ENCODE measurements at regions not wholly inside any gene's neighbourhood (a gene's known extent, or its start where the extent isn't known, plus 50 kb on each side); places are given as distances from the start of the nearest gene placed in this dataset.

DNA sequence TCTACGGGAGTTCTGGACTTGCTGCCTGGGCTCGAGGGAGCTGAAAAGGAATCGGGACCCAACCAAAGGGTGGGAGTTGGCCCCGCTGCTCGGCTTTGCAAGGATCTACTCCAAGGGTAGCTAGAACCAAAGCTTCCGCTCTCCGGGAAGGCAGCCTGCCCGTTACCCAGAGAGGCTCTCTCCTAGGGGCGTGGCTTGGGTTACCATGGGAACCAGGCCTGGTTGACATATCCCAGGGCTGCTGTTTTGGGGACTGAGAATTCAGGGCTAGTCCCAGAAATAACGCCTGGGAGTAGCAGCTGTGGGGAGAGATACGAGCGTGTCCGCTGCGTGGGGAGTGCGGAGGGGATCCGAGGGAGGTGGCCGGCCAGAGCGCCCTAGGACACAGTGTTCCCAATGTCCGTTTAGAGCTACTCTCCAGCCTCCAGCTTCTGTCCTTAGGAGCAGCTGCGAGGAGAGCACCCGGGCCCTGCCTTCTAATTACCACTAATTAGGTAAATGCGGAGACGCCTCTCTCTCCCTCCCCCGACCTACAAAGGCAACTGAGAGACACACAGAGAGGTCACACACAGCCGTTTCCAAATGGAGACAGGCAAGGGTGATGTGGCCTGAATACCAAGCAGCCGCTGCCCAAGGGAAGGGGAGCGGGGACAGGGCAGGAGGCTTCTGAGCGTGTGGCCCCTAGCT lies 141.6 kb upstream of the CADM1 start:
- Histone ChIP-seq H3K4me2 (ENCODE audit: low read depth, low read length) (no peak overlapping the region), H3K79me2 (ENCODE audit: insufficient read depth, low read length) (no peaks in the 10 kb centered on the region), H3K4me3 (replicated peaks in 1 of 3; ENCODE audit: insufficient read depth in 1 of 3, low read depth in 2 of 3, low read length in 3 of 3) (no peak overlapping the region), H3K36me3 (replicated peaks in 1 of 2; ENCODE audit: control insufficient read depth in 1 of 2, insufficient read depth in 2 of 2, low read length in 2 of 2) (no peaks in the 10 kb centered on the region), H3K4me1 (ENCODE audit: insufficient read depth, low read length) (no peaks in the 10 kb centered on the region), H3K27ac (ENCODE audit: extremely low read length, insufficient read depth, low read length) (no peak overlapping the region), H2AFZ (ENCODE audit: low read length) (no peak overlapping the region), H3K9me3 (ENCODE audit: low read length) (no peaks in the 10 kb centered on the region), H3K27me3 (ENCODE audit: control insufficient read depth in 1 of 2, insufficient read depth in 2 of 2, low read length in 2 of 2) (peaks cover 2 to 28% of the 10 kb centered on the region in 2 experiments; a peak in 2 of 5 replicates), H4K20me1 (ENCODE audit: insufficient read depth, low read length) (no peaks in the 10 kb centered on the region), H3K9ac (ENCODE audit: insufficient read depth, low read depth, low read length) (no peak overlapping the region)
- no TSS peak for BruUV-seq (replicated peaks)
- CTCF ChIA-PET (ENCODE audit: low intra/inter-chr PET ratio, low total read pairs) = no interaction called here
- 70% methylated on average over 12 of the region's 28 CpGs for WGBS (ENCODE audit: low lambda C conversion rate)
- in situ Hi-C loops (cut with HindIII; ENCODE audit: extremely low pct_ligation_motif_present, low pct_unique_long_range_greater_than_20kb) = no loop called here
- TF ChIP-seq ZNF652 (CRISPR knock-in tag; IDR thresholded peaks at IDR 0.05; ENCODE audit: borderline replicate concordance, low read depth) = no peak
- no peak for TF ChIP-seq SRSF1 (optimal IDR thresholded peaks at IDR 0.05; ENCODE audit: low read depth, low read length)
- TF ChIP-seq EEA1 (CRISPR knock-in tag; IDR thresholded peaks at IDR 0.05; ENCODE audit: borderline replicate concordance) = no peak
- no peak for TF ChIP-seq SOX13 (IDR thresholded peaks at IDR 0.05)
- TF ChIP-seq SOX13 (CRISPR knock-in tag; conservative IDR thresholded peaks at IDR 0.05 in 1 of 2, IDR thresholded peaks at IDR 0.05 in 1 of 2) = no peak
- TF ChIP-seq ZMYM4 (CRISPR knock-in tag; IDR thresholded peaks at IDR 0.05) = no peak
- TF ChIP-seq ZNF816 (CRISPR knock-in tag; IDR thresholded peaks at IDR 0.05; ENCODE audit: borderline replicate concordance) = no peak
- no peak for TF ChIP-seq ZBTB8A (CRISPR knock-in tag; IDR thresholded peaks at IDR 0.05; ENCODE audit: borderline replicate concordance, low read depth)
- TF ChIP-seq NR2F6 (IDR thresholded peaks at IDR 0.05) = no peak
- TF ChIP-seq NR2F6 (CRISPR knock-in tag; IDR thresholded peaks at IDR 0.05) = no peak
- DNase-seq (ENCODE audit: low spot score) = no peak
- intact Hi-C loops (cut with micrococcal nuclease; ENCODE audit: unreplicated experiment) = no loop called here
- POLR2A ChIA-PET = no interaction called here
- no peak for ATAC-seq
- FAIRE-seq = no peak

GRCh38 chr11:115644856-115645255 lies 140.6 kb upstream of the CADM1 start:
- TF ChIP-seq ZNF883 (CRISPR knock-in tag; IDR thresholded peaks at IDR 0.05; ENCODE audit: not compliant biosample characterization) (no peak), FOXC1 (CRISPR knock-in tag; IDR thresholded peaks at IDR 0.05; ENCODE audit: borderline replicate concordance) (no peak), PHF20 (CRISPR knock-in tag; IDR thresholded peaks at IDR 0.05) (no peak), CBX1 (IDR thresholded peaks at IDR 0.05; ENCODE audit: low read depth) (no peak)
- TF ChIP-seq, protein P1, sequence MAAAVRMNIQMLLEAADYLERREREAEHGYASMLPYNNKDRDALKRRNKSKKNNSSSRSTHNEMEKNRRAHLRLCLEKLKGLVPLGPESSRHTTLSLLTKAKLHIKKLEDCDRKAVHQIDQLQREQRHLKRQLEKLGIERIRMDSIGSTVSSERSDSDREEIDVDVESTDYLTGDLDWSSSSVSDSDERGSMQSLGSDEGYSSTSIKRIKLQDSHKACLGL (CRISPR knock-in tag; IDR thresholded peaks at IDR 0.05) = no peak
- no peak overlapping the region for H3K9ac ChIP-seq (ENCODE audit: insufficient read depth, low read depth, low read length)
- H3K27me3 ChIP-seq (ENCODE audit: control insufficient read depth in 1 of 2, insufficient read depth in 2 of 2, low read length in 2 of 2) = peaks cover 2 to 28% of the 10 kb centered on the region in 2 experiments; a peak in 2 of 5 replicates
- CTCF ChIA-PET (ENCODE audit: low intra/inter-chr PET ratio, low total read pairs) = no interaction called here
- no TSS peak for BruUV-seq (replicated peaks)
- H3K4me2 ChIP-seq (ENCODE audit: low read depth, low read length) = no peak overlapping the region
- intact Hi-C loops (cut with micrococcal nuclease; ENCODE audit: unreplicated experiment) (no loop called here), in situ Hi-C loops (cut with HindIII; ENCODE audit: extremely low pct_ligation_motif_present, low pct_unique_long_range_greater_than_20kb) (no loop called here)
- no peaks in the 10 kb centered on the region for H3K4me1 ChIP-seq (ENCODE audit: insufficient read depth, low read length)
- H2AFZ ChIP-seq (ENCODE audit: low read length) = no peak overlapping the region
- DNase-seq (ENCODE audit: low spot score) (no peak), FAIRE-seq (no peak), ATAC-seq (no peak)
- no peaks in the 10 kb centered on the region for H3K9me3 ChIP-seq (ENCODE audit: low read length)
- no peaks in the 10 kb centered on the region for H3K36me3 ChIP-seq (replicated peaks in 1 of 2; ENCODE audit: control insufficient read depth in 1 of 2, insufficient read depth in 2 of 2, low read length in 2 of 2)
- WGBS (ENCODE audit: low lambda C conversion rate) = 24% methylated on average over 4 of the region's 4 CpGs
- H3K27ac ChIP-seq (ENCODE audit: extremely low read length, insufficient read depth, low read length) = no peak overlapping the region
- POLR2A ChIA-PET = no interaction called here
- H3K4me3 ChIP-seq (replicated peaks in 1 of 3; ENCODE audit: insufficient read depth in 1 of 3, low read depth in 2 of 3, low read length in 3 of 3) = no peak overlapping the region
- no peaks in the 10 kb centered on the region for H4K20me1 ChIP-seq (ENCODE audit: insufficient read depth, low read length)
- H3K79me2 ChIP-seq (ENCODE audit: insufficient read depth, low read length) = no peaks in the 10 kb centered on the region

Measured in HepG2 (cell line).